ENCODE measurements at regions not wholly inside any gene's neighbourhood (a gene's known extent, or its start where the extent isn't known, plus 50 kb on each side); places are given as distances from the start of the nearest gene placed in this dataset.

GRCh38 chr6:124881898-124882578 lies 80.2 kb upstream of the RNF217 start:
- no peak for TF ChIP-seq EZH2 (IDR thresholded peaks at IDR 0.05; ENCODE audit: low read depth)
- no peak for TF ChIP-seq CTCF (conservative IDR thresholded peaks at IDR 0.05)
- peak; percentile 29 to 77 for DNase-seq
- CTCF ChIA-PET = no interaction called here
- POLR2A ChIA-PET (ENCODE audit: unreplicated experiment) = no interaction called here
- Histone ChIP-seq H3K79me2 (ENCODE audit: low read depth) (no peaks in the 10 kb centered on the region), H3K4me3 (peak overlapping the region; percentile 33; the same call in 1 of the 2 replicates), H4K20me1 (ENCODE audit: insufficient read depth) (no peaks in the 10 kb centered on the region), H3K36me3 (ENCODE audit: low read depth) (no peaks in the 10 kb centered on the region), H3K4me1 (replicated peaks; ENCODE audit: insufficient read depth) (peaks cover 37% of the 10 kb centered on the region), H3K27ac (peak overlapping the region; percentile 70), H3K27me3 (ENCODE audit: insufficient read depth, low read depth) (no peaks in the 10 kb centered on the region), H2AFZ (no peak overlapping the region), H3K4me2 (peak overlapping the region; percentile 70), H3K9me2 (ENCODE audit: insufficient read depth) (no peaks in the 10 kb centered on the region), H3K9me3 (ENCODE audit: insufficient read depth, low read depth) (no peaks in the 10 kb centered on the region), H3F3A (ENCODE audit: insufficient read depth, low read depth) (peaks cover 26% of the 10 kb centered on the region)
- intact Hi-C loops (cut with micrococcal nuclease; ENCODE audit: unreplicated experiment) = loop anchor here (1.0 to 5.0 kb wide), 4 partner anchors 80 to 320 kb away; partner anchors contain the start of gene RNF217
- no TSS peak for BruUV-seq (replicated peaks)

GRCh38 chr6:124882579-124883393 lies 79.5 kb upstream of the RNF217 start:
- H3K27me3 ChIP-seq (ENCODE audit: insufficient read depth, low read depth) = no peaks in the 10 kb centered on the region
- no peaks in the 10 kb centered on the region for H3K36me3 ChIP-seq (ENCODE audit: low read depth)
- CTCF ChIA-PET = no interaction called here
- POLR2A ChIA-PET (ENCODE audit: unreplicated experiment) = no interaction called here
- H3K79me2 ChIP-seq (ENCODE audit: low read depth) = no peaks in the 10 kb centered on the region
- peaks cover 37% of the 10 kb centered on the region for H3K4me1 ChIP-seq (replicated peaks; ENCODE audit: insufficient read depth)
- no peaks in the 10 kb centered on the region for H3K9me2 ChIP-seq (ENCODE audit: insufficient read depth)
- peak in 1 of 2 experiments; percentile 93 for DNase-seq
- no peaks in the 10 kb centered on the region for H4K20me1 ChIP-seq (ENCODE audit: insufficient read depth)
- H3F3A ChIP-seq (ENCODE audit: insufficient read depth, low read depth) = peaks cover 26% of the 10 kb centered on the region
- peak overlapping the region; percentile 70 for H3K27ac ChIP-seq
- peak overlapping the region; percentile 33; the same call in 1 of the 2 replicates for H3K4me3 ChIP-seq
- no TSS peak for BruUV-seq (replicated peaks)
- intact Hi-C loops (cut with micrococcal nuclease; ENCODE audit: unreplicated experiment) = loop anchor here (1.0 to 5.0 kb wide), 4 partner anchors 80 to 320 kb away; partner anchors contain the start of gene RNF217
- H3K4me2 ChIP-seq = peak overlapping the region; percentile 70
- H3K9me3 ChIP-seq (ENCODE audit: insufficient read depth, low read depth) = no peaks in the 10 kb centered on the region
- no peak overlapping the region for H2AFZ ChIP-seq
- no peak for TF ChIP-seq CTCF (conservative IDR thresholded peaks at IDR 0.05)
- TF ChIP-seq EZH2 (IDR thresholded peaks at IDR 0.05; ENCODE audit: low read depth) = no peak

GRCh38 chr6:124885171-124885570 lies 77.1 kb upstream of the RNF217 start:
- Histone ChIP-seq H3K79me2 (ENCODE audit: low read depth) (no peaks in the 10 kb centered on the region), H3K9me2 (ENCODE audit: insufficient read depth) (no peaks in the 10 kb centered on the region), H3K9me3 (ENCODE audit: insufficient read depth, low read depth) (no peaks in the 10 kb centered on the region), H3F3A (ENCODE audit: insufficient read depth, low read depth) (peaks cover 26% of the 10 kb centered on the region), H2AFZ (peak overlapping the region; percentile 19), H3K4me3 (no peak overlapping the region), H4K20me1 (ENCODE audit: insufficient read depth) (no peaks in the 10 kb centered on the region), H3K4me1 (replicated peaks; ENCODE audit: insufficient read depth) (peaks cover 37% of the 10 kb centered on the region), H3K4me2 (no peak overlapping the region), H3K36me3 (ENCODE audit: low read depth) (no peaks in the 10 kb centered on the region), H3K27ac (no peak overlapping the region), H3K27me3 (ENCODE audit: insufficient read depth, low read depth) (no peaks in the 10 kb centered on the region)
- intact Hi-C loops (cut with micrococcal nuclease; ENCODE audit: unreplicated experiment) = no loop called here
- CTCF ChIA-PET = no interaction called here
- no peak for TF ChIP-seq EZH2 (IDR thresholded peaks at IDR 0.05; ENCODE audit: low read depth)
- no peak for TF ChIP-seq CTCF (conservative IDR thresholded peaks at IDR 0.05)
- no peak for DNase-seq
- POLR2A ChIA-PET (ENCODE audit: unreplicated experiment) = interaction anchor here (0.6 to 0.7 kb wide), 2 partner anchors 85 to 307 kb away, joined by 6 read pairs; no protein-coding TSS in a partner anchor
- BruUV-seq (replicated peaks) = no TSS peak

Data from PC-9 (cell line).